OCI-LY3 (cell line): ENCODE measurements at regions not wholly inside any gene's neighbourhood (a gene's known extent, or its start where the extent isn't known, plus 50 kb on each side); places are given as distances from the start of the nearest gene placed in this dataset.

Experiments
- EZH2phosphoT487 ChIP-seq: fragments of 200-600 bp; shearing (Covaris generic); IDR thresholded peaks from 2 replicates; pipeline ENCODE4 v1.6.1; 2018; ENCODE audit warnings: antibody characterized with exemption, mixed run types, low read depth
- TF ChIP-seq, protein P1 (sequence below): fragments of 200-600, 300-600 bp; sonication (generic); IDR thresholded peaks from 2 replicates; pipeline ENCODE4 v1.5.1; 2014; ENCODE audit warnings: antibody characterized with exemption, low read length, low read depth

DNA sequence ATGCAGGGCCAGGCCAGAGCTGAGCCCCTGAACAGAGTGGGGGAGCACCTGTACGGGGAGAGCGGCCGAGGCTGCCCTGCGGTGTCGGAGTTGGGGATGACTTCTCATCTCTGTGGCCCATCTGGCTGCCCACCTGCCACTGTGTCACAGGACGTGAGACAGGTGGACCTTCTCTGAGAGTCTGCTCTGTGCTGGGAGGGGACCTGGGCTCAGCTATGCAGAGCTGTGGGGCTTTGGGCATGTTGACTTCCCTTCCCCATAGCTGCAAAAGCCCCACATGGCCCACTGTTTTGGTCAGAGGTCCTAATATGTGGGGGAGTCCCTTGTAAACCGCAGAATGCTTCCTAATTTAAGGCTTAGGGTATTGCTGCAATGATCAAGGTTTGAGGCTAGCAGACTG, 68.0 kb upstream of the TRPM1 start:
- TF ChIP-seq, protein P1, sequence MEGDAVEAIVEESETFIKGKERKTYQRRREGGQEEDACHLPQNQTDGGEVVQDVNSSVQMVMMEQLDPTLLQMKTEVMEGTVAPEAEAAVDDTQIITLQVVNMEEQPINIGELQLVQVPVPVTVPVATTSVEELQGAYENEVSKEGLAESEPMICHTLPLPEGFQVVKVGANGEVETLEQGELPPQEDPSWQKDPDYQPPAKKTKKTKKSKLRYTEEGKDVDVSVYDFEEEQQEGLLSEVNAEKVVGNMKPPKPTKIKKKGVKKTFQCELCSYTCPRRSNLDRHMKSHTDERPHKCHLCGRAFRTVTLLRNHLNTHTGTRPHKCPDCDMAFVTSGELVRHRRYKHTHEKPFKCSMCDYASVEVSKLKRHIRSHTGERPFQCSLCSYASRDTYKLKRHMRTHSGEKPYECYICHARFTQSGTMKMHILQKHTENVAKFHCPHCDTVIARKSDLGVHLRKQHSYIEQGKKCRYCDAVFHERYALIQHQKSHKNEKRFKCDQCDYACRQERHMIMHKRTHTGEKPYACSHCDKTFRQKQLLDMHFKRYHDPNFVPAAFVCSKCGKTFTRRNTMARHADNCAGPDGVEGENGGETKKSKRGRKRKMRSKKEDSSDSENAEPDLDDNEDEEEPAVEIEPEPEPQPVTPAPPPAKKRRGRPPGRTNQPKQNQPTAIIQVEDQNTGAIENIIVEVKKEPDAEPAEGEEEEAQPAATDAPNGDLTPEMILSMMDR = no peak
- TF ChIP-seq EZH2phosphoT487 = no peak
